GM12872 (cell line): ENCODE measurements at regions not wholly inside any gene's neighbourhood (a gene's known extent, or its start where the extent isn't known, plus 50 kb on each side); places are given as distances from the start of the nearest gene placed in this dataset.

ENCODE experiments used
- CTCF ChIP-seq: IDR thresholded peaks from 3 replicates; pipeline ENCODE4 v1.5.1; 2011; ENCODE audit warnings: low read depth, mild to moderate bottlenecking, low read length, moderate library complexity; ENCODE audit not compliant: insufficient read depth

DNA sequence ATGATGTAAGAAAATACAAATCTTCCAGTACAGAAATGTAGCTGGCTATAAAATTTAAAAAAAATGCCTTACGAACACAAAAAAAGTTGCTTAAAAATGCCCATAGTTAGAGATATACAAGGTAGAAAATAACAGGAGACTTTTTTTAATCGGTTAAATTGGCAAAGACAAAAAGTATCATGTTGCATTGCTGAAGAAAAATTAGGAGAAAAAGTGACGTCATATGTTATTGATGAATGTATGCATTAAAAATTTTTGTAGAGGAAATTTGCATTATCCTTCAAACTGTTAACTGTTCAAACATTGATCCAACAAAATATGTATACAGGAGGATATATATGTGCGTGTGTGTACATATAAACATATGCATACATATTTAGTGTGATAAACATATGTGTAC, 1634.4 kb upstream of the PCDH7 start:
- TF ChIP-seq CTCF = no peak

GRCh38 chr4:29104694-29105093, 1615.5 kb upstream of the PCDH7 start:
- TF ChIP-seq CTCF = no peak

GRCh38 chr4:29113960-29114359, 1606.2 kb upstream of the PCDH7 start:
- TF ChIP-seq CTCF = no peak

DNA sequence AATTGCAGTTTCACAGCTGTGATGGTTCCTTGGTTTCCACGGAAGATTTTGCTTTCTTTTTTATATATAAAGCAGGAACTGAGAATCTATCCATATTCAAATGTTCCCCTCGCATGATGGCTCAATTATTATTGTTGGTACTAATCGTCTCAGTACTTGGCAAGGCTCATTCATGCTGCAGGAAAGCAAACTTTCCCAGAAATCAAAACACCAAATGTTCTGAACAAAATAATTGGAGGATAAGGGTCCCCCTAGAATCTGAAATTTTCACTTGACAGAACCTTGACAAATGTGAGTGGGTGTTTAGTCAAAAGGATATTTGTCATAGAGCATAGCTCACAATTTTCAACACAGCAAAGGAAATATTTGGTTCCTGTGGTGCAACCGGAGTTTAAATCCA, 1598.6 kb upstream of the PCDH7 start:
- TF ChIP-seq CTCF = no peak

DNA sequence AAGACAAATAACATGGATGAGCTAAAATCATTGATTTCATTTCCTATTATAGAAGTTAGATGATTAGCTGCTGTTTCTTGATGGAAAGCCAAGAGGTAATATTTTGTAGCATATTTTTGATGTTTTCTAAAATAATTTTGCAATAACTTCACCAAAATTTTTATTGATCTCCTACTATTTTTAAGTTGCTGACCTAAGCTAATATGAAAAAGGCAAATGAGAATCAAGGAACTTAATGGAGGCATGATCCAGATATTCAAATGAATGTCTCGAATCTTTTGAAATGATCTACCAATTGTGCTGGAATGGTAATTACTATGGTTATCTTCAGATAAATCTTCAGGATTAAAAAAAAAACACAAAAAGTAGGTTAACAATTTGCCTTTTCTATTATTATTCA, 1591.4 kb upstream of the PCDH7 start:
- no peak for TF ChIP-seq CTCF

- no peak for TF ChIP-seq CTCF
These were observed 1588.9 kb upstream of the PCDH7 start for GRCh38 chr4:29131304-29131703.

DNA sequence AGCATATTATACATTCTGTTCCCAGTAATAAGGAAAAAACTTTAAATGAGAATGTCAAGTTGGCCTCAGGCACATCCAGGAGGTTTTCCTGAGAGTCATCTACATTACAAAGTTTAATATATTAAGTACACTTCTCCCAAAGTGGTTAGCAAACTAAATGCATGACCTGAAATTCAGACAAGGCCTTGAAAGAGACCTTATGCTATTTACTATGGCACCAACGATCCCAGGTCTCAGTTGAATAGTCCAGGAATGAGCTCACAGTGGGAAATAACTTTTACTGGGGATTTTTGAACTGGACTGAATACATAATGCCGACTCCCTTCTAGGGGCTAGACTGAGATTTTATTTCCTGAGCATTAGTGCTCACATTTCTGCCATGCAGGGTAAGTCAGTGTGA, 1577.5 kb upstream of the PCDH7 start:
- no peak for TF ChIP-seq CTCF

- no peak for TF ChIP-seq CTCF
These were observed 1568.6 kb upstream of the PCDH7 start for GRCh38 chr4:29151584-29151983.
